Astrocyte (in vitro differentiated cells and primary cell): ENCODE measurements at regions not wholly inside any gene's neighbourhood (a gene's known extent, or its start where the extent isn't known, plus 50 kb on each side); places are given as distances from the start of the nearest gene placed in this dataset.

Experiments used
- CTCF ChIP-seq: IDR thresholded peaks from 2 replicates; pipeline ENCODE4 v1.5.1; 2011; ENCODE audit warnings: low read depth, mild to moderate bottlenecking, inconsistent platforms, low read length, moderate library complexity; ENCODE audit not compliant: insufficient read depth
- EZH2 ChIP-seq: IDR thresholded peaks from 2 replicates; pipeline ENCODE4 v1.6.1; 2012; ENCODE audit warnings: mild to moderate bottlenecking, low read length, inconsistent platforms; ENCODE audit not compliant: insufficient read depth

GRCh38 chr10:34904191-34904590 lies 89.1 kb upstream of the PARD3 start:
- TF ChIP-seq CTCF (no peak), EZH2 (no peak)
